ENCODE measurements at regions not wholly inside any gene's neighbourhood (a gene's known extent, or its start where the extent isn't known, plus 50 kb on each side); places are given as distances from the start of the nearest gene placed in this dataset.

- no peak for TF ChIP-seq POLR2A (IDR thresholded peaks at IDR 0.05)
- no peak for TF ChIP-seq CTCF (IDR thresholded peaks at IDR 0.05)
These were observed 547.2 kb upstream of the NCAM2 start for GRCh38 chr21:20451046-20451445.

All from heart left ventricle (tissue), 13 donors.